ENCODE measurements at regions not wholly inside any gene's neighbourhood (a gene's known extent, or its start where the extent isn't known, plus 50 kb on each side); places are given as distances from the start of the nearest gene placed in this dataset.

DNA sequence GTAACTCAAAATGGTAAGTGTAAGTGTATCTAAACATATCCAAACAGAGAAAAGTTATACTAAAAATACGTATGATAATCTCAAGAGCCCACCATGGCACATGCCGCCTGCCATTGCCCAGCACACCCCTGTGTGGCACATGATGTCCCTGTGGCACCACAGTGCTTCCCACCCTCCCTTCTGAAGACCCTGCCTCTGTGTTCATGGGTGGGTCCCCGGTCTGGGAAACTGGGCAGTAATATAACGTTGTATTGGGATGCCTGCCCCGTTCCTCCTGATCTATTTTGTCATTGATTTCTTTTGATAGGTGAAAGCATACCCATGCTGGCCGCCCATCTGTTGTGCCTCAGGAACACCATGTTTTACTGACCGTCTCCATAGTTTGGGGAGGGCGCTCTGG is 296.8 kb upstream of the SHH start:
- Histone ChIP-seq H3K23ac (ENCODE audit: low read length in 2 of 2) (no peak overlapping the region), H2AFZ (ENCODE audit: low read depth, low read length) (no peak overlapping the region), H3K4ac (ENCODE audit: low read depth in 1 of 2, low read length in 2 of 2) (no peak overlapping the region), H3K9me3 (ENCODE audit: control insufficient read depth, low read length) (peaks cover 8% of the 10 kb centered on the region), H3K4me2 (ENCODE audit: low read length, poor library complexity, severe bottlenecking) (no peak overlapping the region), H3K14ac (ENCODE audit: low read length in 2 of 2) (no peak overlapping the region), H3K4me1 (ENCODE audit: control insufficient read depth, insufficient read depth, low read depth, low read length) (no peaks in the 10 kb centered on the region), H3K27me3 (ENCODE audit: control insufficient read depth in 1 of 2, insufficient read depth in 1 of 2, low read length in 2 of 2) (no peaks in the 10 kb centered on the region), H2BK15ac (ENCODE audit: low read depth, poor library complexity, severe bottlenecking) (no peak overlapping the region), H4K91ac (ENCODE audit: low read length) (no peak overlapping the region), H3K18ac (ENCODE audit: low read depth in 1 of 2, low read length in 2 of 2) (no peak overlapping the region), H2BK120ac (ENCODE audit: low read depth, low read length) (no peak overlapping the region), H3K36me3 (ENCODE audit: control insufficient read depth in 1 of 2, insufficient read depth in 2 of 2, low read depth in 1 of 2, low read length in 2 of 2) (no peaks in the 10 kb centered on the region), H3K27ac (ENCODE audit: low read length, poor library complexity, severe bottlenecking) (no peak overlapping the region), H4K8ac (ENCODE audit: low read length) (no peak overlapping the region), H3K4me3 (ENCODE audit: insufficient read depth in 1 of 2, low read depth in 1 of 2, low read length in 2 of 2) (no peak overlapping the region), H2AK5ac (ENCODE audit: low read length, severe bottlenecking) (no peak overlapping the region), H3K79me1 (replicated peaks; ENCODE audit: low read length, poor library complexity, severe bottlenecking) (no peaks in the 10 kb centered on the region), H2BK12ac (ENCODE audit: low read length in 2 of 2) (no peak overlapping the region), H3K9ac (ENCODE audit: low read length) (no peak overlapping the region), H2BK5ac (ENCODE audit: low read depth, low read length, poor library complexity, severe bottlenecking) (no peak overlapping the region)
- 85% methylated on average over 8 of the region's 8 CpGs for WGBS
- DNase-seq = no peak

DNA sequence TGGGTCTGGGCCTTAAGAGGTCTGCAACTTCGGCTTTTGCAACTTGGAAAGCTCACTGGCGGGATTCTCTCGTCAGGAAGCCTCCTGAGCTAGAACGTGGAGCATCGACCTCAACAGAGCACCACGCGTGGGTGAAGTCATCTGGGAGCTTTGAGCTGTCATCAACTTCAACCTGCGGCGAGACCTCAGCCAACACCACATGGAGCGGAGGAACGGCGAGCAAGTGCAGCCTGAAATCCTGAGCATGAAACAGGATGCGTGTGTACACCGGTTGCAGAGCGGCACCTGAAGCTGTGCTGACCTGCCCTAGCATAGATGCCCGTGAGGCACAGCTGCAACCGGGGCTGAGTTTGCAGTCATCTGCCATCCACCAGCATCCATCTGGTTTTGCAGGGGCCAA is 295.7 kb upstream of the SHH start:
- Histone ChIP-seq H3K27ac (ENCODE audit: low read length, poor library complexity, severe bottlenecking) (no peak overlapping the region), H4K8ac (ENCODE audit: low read length) (no peak overlapping the region), H2AK5ac (ENCODE audit: low read length, severe bottlenecking) (no peak overlapping the region), H3K23ac (ENCODE audit: low read length in 2 of 2) (no peak overlapping the region), H3K14ac (ENCODE audit: low read length in 2 of 2) (no peak overlapping the region), H3K4me3 (ENCODE audit: insufficient read depth in 1 of 2, low read depth in 1 of 2, low read length in 2 of 2) (peak overlapping the region in 1 of 2 experiments; percentile 20), H3K9me3 (ENCODE audit: control insufficient read depth, low read length) (peaks cover 6% of the 10 kb centered on the region), H3K9ac (ENCODE audit: low read length) (no peak overlapping the region), H3K27me3 (ENCODE audit: control insufficient read depth in 1 of 2, insufficient read depth in 1 of 2, low read length in 2 of 2) (no peaks in the 10 kb centered on the region), H3K18ac (ENCODE audit: low read depth in 1 of 2, low read length in 2 of 2) (no peak overlapping the region), H3K4me1 (ENCODE audit: control insufficient read depth, insufficient read depth, low read depth, low read length) (no peaks in the 10 kb centered on the region), H4K91ac (ENCODE audit: low read length) (no peak overlapping the region), H2BK12ac (ENCODE audit: low read length in 2 of 2) (no peak overlapping the region), H2AFZ (ENCODE audit: low read depth, low read length) (no peak overlapping the region), H3K4ac (ENCODE audit: low read depth in 1 of 2, low read length in 2 of 2) (no peak overlapping the region), H2BK15ac (ENCODE audit: low read depth, poor library complexity, severe bottlenecking) (no peak overlapping the region), H2BK120ac (ENCODE audit: low read depth, low read length) (no peak overlapping the region), H2BK5ac (ENCODE audit: low read depth, low read length, poor library complexity, severe bottlenecking) (no peak overlapping the region), H3K36me3 (ENCODE audit: control insufficient read depth in 1 of 2, insufficient read depth in 2 of 2, low read depth in 1 of 2, low read length in 2 of 2) (no peaks in the 10 kb centered on the region), H3K4me2 (ENCODE audit: low read length, poor library complexity, severe bottlenecking) (no peak overlapping the region), H3K79me1 (replicated peaks; ENCODE audit: low read length, poor library complexity, severe bottlenecking) (no peaks in the 10 kb centered on the region)
- WGBS = 88% methylated on average over 17 of the region's 17 CpGs
- no peak for DNase-seq

DNA sequence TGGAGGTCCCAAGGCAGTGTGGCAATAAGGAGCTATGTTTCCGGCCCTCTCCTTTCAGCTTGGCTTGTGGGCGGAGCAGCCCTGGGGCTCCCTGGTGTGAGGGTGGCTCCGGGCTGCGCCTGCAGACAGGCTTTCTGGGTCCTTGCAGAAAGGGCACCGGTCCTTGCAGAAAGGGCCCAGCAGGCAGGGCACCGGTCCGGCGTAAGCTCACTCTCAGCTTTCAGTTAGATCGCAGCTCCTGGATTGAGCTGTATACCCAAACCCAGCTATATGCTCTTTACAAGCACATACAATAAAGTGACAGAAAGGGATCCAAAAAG is 293.8 kb upstream of the SHH start:
- no peak overlapping the region for H2BK120ac ChIP-seq (ENCODE audit: low read depth, low read length)
- WGBS = 78% methylated on average over 8 of the region's 9 CpGs
- DNase-seq = no peak
- no peak overlapping the region for H3K18ac ChIP-seq (ENCODE audit: low read depth in 1 of 2, low read length in 2 of 2)
- no peak overlapping the region for H2BK12ac ChIP-seq (ENCODE audit: low read length in 2 of 2)
- H3K27me3 ChIP-seq (ENCODE audit: control insufficient read depth in 1 of 2, insufficient read depth in 1 of 2, low read length in 2 of 2) = no peaks in the 10 kb centered on the region
- H3K4me3 ChIP-seq (ENCODE audit: insufficient read depth in 1 of 2, low read depth in 1 of 2, low read length in 2 of 2) = no peak overlapping the region
- H2BK5ac ChIP-seq (ENCODE audit: low read depth, low read length, poor library complexity, severe bottlenecking) = no peak overlapping the region
- no peak overlapping the region for H2AK5ac ChIP-seq (ENCODE audit: low read length, severe bottlenecking)
- H3K14ac ChIP-seq (ENCODE audit: low read length in 2 of 2) = no peak overlapping the region
- no peak overlapping the region for H4K91ac ChIP-seq (ENCODE audit: low read length)
- peaks cover 3% of the 10 kb centered on the region for H3K9me3 ChIP-seq (ENCODE audit: control insufficient read depth, low read length)
- no peaks in the 10 kb centered on the region for H3K36me3 ChIP-seq (ENCODE audit: control insufficient read depth in 1 of 2, insufficient read depth in 2 of 2, low read depth in 1 of 2, low read length in 2 of 2)
- no peaks in the 10 kb centered on the region for H3K4me1 ChIP-seq (ENCODE audit: control insufficient read depth, insufficient read depth, low read depth, low read length)
- H3K4me2 ChIP-seq (ENCODE audit: low read length, poor library complexity, severe bottlenecking) = no peak overlapping the region
- no peak overlapping the region for H3K27ac ChIP-seq (ENCODE audit: low read length, poor library complexity, severe bottlenecking)
- H3K4ac ChIP-seq (ENCODE audit: low read depth in 1 of 2, low read length in 2 of 2) = no peak overlapping the region
- H3K9ac ChIP-seq (ENCODE audit: low read length) = no peak overlapping the region
- H3K23ac ChIP-seq (ENCODE audit: low read length in 2 of 2) = no peak overlapping the region
- H2BK15ac ChIP-seq (ENCODE audit: low read depth, poor library complexity, severe bottlenecking) = no peak overlapping the region
- no peak overlapping the region for H2AFZ ChIP-seq (ENCODE audit: low read depth, low read length)
- no peaks in the 10 kb centered on the region for H3K79me1 ChIP-seq (replicated peaks; ENCODE audit: low read length, poor library complexity, severe bottlenecking)
- H4K8ac ChIP-seq (ENCODE audit: low read length) = no peak overlapping the region

DNA sequence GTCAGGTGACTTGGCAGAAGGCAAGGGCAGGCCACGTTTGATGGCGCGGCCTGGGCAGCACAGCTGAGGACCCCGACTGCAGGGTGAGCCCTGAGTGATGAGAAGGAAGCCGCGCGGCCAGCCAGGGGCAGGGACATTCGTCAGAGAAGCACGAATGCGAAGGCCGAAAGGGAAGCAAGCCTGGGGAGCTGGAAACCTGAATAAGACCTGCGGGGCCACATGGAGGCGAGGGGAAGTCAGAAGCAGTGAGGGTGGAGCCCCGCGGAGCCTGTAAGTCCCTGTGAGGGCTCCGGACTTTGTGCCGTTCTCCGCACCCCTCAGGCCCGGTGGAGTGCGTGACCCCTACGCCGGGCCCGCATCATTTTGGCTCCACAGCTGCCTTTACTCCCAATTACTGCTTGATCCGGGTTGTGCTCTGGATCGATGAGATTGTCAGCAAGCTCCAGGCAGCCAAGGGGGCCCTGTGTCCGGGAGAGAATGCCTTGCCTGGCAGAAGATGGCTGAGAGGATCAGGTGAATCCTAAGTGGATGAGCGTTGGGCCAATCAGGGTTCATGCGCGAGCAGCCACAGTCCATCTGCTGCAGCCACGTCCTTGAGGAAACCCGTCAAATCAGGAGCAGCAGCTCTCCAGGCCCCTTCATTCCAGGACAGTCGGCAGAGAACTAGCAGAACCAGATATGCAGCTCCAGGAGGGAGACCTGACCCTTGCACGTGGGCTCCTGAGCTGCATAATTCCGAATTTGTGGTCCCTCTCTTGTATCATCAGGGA is 293.3 kb upstream of the SHH start:
- Histone ChIP-seq H4K91ac (ENCODE audit: low read length) (no peak overlapping the region), H2AFZ (ENCODE audit: low read depth, low read length) (no peak overlapping the region), H2BK120ac (ENCODE audit: low read depth, low read length) (no peak overlapping the region), H3K27ac (ENCODE audit: low read length, poor library complexity, severe bottlenecking) (no peak overlapping the region), H3K18ac (ENCODE audit: low read depth in 1 of 2, low read length in 2 of 2) (no peak overlapping the region), H3K4me2 (ENCODE audit: low read length, poor library complexity, severe bottlenecking) (no peak overlapping the region), H2BK5ac (ENCODE audit: low read depth, low read length, poor library complexity, severe bottlenecking) (no peak overlapping the region), H3K4me3 (ENCODE audit: insufficient read depth in 1 of 2, low read depth in 1 of 2, low read length in 2 of 2) (no peak overlapping the region), H3K4ac (ENCODE audit: low read depth in 1 of 2, low read length in 2 of 2) (no peak overlapping the region), H3K9me3 (ENCODE audit: control insufficient read depth, low read length) (peaks cover 3% of the 10 kb centered on the region), H4K8ac (ENCODE audit: low read length) (no peak overlapping the region), H3K79me1 (replicated peaks; ENCODE audit: low read length, poor library complexity, severe bottlenecking) (no peaks in the 10 kb centered on the region), H3K27me3 (ENCODE audit: control insufficient read depth in 1 of 2, insufficient read depth in 1 of 2, low read length in 2 of 2) (no peaks in the 10 kb centered on the region), H3K23ac (ENCODE audit: low read length in 2 of 2) (no peak overlapping the region), H3K36me3 (ENCODE audit: control insufficient read depth in 1 of 2, insufficient read depth in 2 of 2, low read depth in 1 of 2, low read length in 2 of 2) (no peaks in the 10 kb centered on the region), H2AK5ac (ENCODE audit: low read length, severe bottlenecking) (no peak overlapping the region), H2BK15ac (ENCODE audit: low read depth, poor library complexity, severe bottlenecking) (no peak overlapping the region), H2BK12ac (ENCODE audit: low read length in 2 of 2) (no peak overlapping the region), H3K14ac (ENCODE audit: low read length in 2 of 2) (no peak overlapping the region), H3K9ac (ENCODE audit: low read length) (no peak overlapping the region), H3K4me1 (ENCODE audit: control insufficient read depth, insufficient read depth, low read depth, low read length) (no peaks in the 10 kb centered on the region)
- 78% methylated on average over 28 of the region's 34 CpGs for WGBS
- no peak for DNase-seq

Data from mesenchymal stem cell (in vitro differentiated cells and primary cell).